ENCODE measurements at regions not wholly inside any gene's neighbourhood (a gene's known extent, or its start where the extent isn't known, plus 50 kb on each side); places are given as distances from the start of the nearest gene placed in this dataset.

- TF ChIP-seq, protein P1, sequence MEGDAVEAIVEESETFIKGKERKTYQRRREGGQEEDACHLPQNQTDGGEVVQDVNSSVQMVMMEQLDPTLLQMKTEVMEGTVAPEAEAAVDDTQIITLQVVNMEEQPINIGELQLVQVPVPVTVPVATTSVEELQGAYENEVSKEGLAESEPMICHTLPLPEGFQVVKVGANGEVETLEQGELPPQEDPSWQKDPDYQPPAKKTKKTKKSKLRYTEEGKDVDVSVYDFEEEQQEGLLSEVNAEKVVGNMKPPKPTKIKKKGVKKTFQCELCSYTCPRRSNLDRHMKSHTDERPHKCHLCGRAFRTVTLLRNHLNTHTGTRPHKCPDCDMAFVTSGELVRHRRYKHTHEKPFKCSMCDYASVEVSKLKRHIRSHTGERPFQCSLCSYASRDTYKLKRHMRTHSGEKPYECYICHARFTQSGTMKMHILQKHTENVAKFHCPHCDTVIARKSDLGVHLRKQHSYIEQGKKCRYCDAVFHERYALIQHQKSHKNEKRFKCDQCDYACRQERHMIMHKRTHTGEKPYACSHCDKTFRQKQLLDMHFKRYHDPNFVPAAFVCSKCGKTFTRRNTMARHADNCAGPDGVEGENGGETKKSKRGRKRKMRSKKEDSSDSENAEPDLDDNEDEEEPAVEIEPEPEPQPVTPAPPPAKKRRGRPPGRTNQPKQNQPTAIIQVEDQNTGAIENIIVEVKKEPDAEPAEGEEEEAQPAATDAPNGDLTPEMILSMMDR (IDR thresholded peaks at IDR 0.05 in 4 of 5, conservative IDR thresholded peaks at IDR 0.05 in 1 of 5) = no peak
- TF ChIP-seq POLR2A (IDR thresholded peaks at IDR 0.05) = no peak
These were observed 842.7 kb downstream of the RNF144A start for GRCh38 chr2:7759898-7760297.
